ENCODE measurements at regions not wholly inside any gene's neighbourhood (a gene's known extent, or its start where the extent isn't known, plus 50 kb on each side); places are given as distances from the start of the nearest gene placed in this dataset.

- TF ChIP-seq CTCF (IDR thresholded peaks at IDR 0.05; ENCODE audit: insufficient read depth, low read length, poor library complexity, severe bottlenecking), result no peak
- no peak for DNase-seq (ENCODE audit: extremely low read depth, insufficient read length)
- H3K4me3 ChIP-seq (replicated peaks; ENCODE audit: low read depth, low read length), result no peak overlapping the region
These were observed 1994.2 kb upstream of the PCDH20 start for GRCh38 chr13:63409791-63410351.

GRCh38 chr13:63408331-63409189 is 1992.9 kb upstream of the PCDH20 start:
- no peak for DNase-seq (ENCODE audit: extremely low read depth, insufficient read length)
- Histone ChIP-seq H3K36me3 (ENCODE audit: control insufficient read depth, insufficient read depth, low read length) (no peaks in the 10 kb centered on the region), H3K27me3 (replicated peaks; ENCODE audit: control insufficient read depth, insufficient read depth, low read length) (no peaks in the 10 kb centered on the region), H3K4me3 (replicated peaks; ENCODE audit: low read depth, low read length) (no peak overlapping the region)
- no peak for TF ChIP-seq CTCF (IDR thresholded peaks at IDR 0.05; ENCODE audit: insufficient read depth, low read length, poor library complexity, severe bottlenecking)

More at GRCh38 chr13:63409791-63410351, 1994.2 kb upstream of the PCDH20 start:
- H3K36me3 ChIP-seq (ENCODE audit: control insufficient read depth, insufficient read depth, low read length), result no peaks in the 10 kb centered on the region
- no peaks in the 10 kb centered on the region for H3K27me3 ChIP-seq (replicated peaks; ENCODE audit: control insufficient read depth, insufficient read depth, low read length)

- no peak overlapping the region for H3K4me3 ChIP-seq (replicated peaks; ENCODE audit: low read depth, low read length)
- H3K27me3 ChIP-seq (replicated peaks; ENCODE audit: control insufficient read depth, insufficient read depth, low read length), result no peaks in the 10 kb centered on the region
- no peak for DNase-seq (ENCODE audit: extremely low read depth, insufficient read length)
- TF ChIP-seq CTCF (IDR thresholded peaks at IDR 0.05; ENCODE audit: insufficient read depth, low read length, poor library complexity, severe bottlenecking), result no peak
- no peaks in the 10 kb centered on the region for H3K36me3 ChIP-seq (ENCODE audit: control insufficient read depth, insufficient read depth, low read length)
These were observed 1988.1 kb upstream of the PCDH20 start for GRCh38 chr13:63403733-63404132.

GRCh38 chr13:63396746-63397145 is 1981.1 kb upstream of the PCDH20 start:
- no peaks in the 10 kb centered on the region for H3K27me3 ChIP-seq (replicated peaks; ENCODE audit: control insufficient read depth, insufficient read depth, low read length)
- TF ChIP-seq CTCF (IDR thresholded peaks at IDR 0.05; ENCODE audit: insufficient read depth, low read length, poor library complexity, severe bottlenecking), result no peak
- DNase-seq (ENCODE audit: extremely low read depth, insufficient read length), result no peak
- H3K36me3 ChIP-seq (ENCODE audit: control insufficient read depth, insufficient read depth, low read length), result no peaks in the 10 kb centered on the region
- no peak overlapping the region for H3K4me3 ChIP-seq (replicated peaks; ENCODE audit: low read depth, low read length)

GRCh38 chr13:63393112-63393511 is 1977.5 kb upstream of the PCDH20 start:
- no peak for TF ChIP-seq CTCF (IDR thresholded peaks at IDR 0.05; ENCODE audit: insufficient read depth, low read length, poor library complexity, severe bottlenecking)
- Histone ChIP-seq H3K36me3 (ENCODE audit: control insufficient read depth, insufficient read depth, low read length) (no peaks in the 10 kb centered on the region), H3K27me3 (replicated peaks; ENCODE audit: control insufficient read depth, insufficient read depth, low read length) (no peaks in the 10 kb centered on the region), H3K4me3 (replicated peaks; ENCODE audit: low read depth, low read length) (no peak overlapping the region)
- DNase-seq (ENCODE audit: extremely low read depth, insufficient read length), result no peak
